GM19099 (cell line): ENCODE measurements at regions not wholly inside any gene's neighbourhood (a gene's known extent, or its start where the extent isn't known, plus 50 kb on each side); places are given as distances from the start of the nearest gene placed in this dataset.

Experiments
- POLR2A ChIP-seq: IDR thresholded peaks from 3 replicates; pipeline ENCODE4 v1.6.1; 2011; ENCODE audit warnings: low read depth; ENCODE audit not compliant: insufficient read length; ENCODE audit errors: extremely low read depth

DNA sequence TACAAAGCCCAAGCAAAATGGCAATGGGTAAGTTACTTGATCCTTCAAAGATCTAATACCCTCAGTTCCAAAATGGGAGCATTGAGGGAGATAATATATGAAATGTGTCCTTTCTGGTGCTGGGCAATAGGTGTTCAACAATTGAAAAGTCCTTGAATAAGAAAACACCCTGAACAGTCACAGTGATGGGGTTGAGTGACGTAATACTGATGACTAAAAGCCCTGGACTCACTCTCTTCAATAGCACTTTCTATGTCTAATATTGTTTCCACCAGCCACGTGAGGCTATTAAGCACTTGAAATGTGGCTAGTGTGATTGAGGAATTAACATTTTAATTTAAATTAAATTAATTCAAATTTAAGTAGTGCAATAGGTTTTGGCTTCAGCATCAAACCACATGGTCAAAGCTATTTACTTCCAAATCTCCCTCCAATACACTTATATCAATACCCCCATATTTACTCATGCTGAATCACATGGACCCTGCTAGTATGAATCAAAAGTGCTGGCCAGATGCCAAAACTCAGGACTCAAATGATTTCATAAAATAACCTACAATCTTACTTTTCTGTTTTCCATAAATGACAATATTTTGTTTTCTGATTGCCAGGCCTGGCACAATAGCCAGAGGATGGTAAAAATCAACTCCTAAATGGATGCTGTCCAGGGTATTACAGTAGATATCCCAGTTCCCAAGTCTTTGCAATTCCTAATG is 516.2 kb downstream of the HAPSTR1 start:
- no peak for TF ChIP-seq POLR2A

- no peak for TF ChIP-seq POLR2A
These were observed 519.3 kb downstream of the HAPSTR1 start for GRCh38 chr16:9610727-9611126.

DNA sequence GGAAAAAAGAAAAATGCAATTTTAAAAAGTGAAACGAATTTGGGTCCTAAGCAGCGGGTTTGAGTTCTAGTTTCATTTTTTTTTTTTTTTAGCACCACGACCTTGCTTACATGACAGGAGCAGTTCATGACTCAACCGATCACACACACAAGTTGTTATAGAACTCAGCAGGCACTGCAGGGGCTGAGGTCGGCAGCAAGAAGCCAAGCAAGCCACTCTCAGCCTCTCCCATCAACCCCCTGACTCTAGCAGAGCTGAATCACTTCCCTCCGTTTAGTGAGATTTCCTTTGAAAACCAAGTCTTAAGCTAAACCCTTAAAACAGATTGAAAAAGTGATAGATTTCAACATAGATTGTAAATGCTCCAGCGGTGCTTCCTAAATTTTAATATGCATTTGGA is 520.8 kb downstream of the HAPSTR1 start:
- TF ChIP-seq POLR2A = no peak

DNA sequence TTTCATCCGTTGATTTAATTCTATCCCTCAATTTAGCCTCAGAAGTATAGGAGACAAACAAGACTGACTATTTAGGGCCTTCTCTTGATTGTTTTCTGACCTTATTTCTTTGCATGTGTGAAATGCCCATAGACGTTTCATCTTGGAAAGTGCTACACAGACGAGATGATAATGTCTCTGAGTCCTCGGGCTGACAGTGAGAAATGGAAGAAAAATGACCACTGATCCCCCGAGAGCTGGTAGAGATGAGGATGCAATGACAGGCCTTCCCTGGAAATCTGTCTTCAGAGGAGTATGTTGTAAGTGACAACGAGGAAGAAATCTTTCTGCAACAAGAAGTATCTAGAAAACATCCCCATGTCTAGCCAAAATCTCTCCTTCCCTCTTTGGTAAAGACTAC is 522.9 kb downstream of the HAPSTR1 start:
- no peak for TF ChIP-seq POLR2A

- no peak for TF ChIP-seq POLR2A
These were observed 530.8 kb downstream of the HAPSTR1 start for GRCh38 chr16:9622268-9622667.

GRCh38 chr16:9625122-9625521 is 533.7 kb downstream of the HAPSTR1 start:
- TF ChIP-seq POLR2A = no peak

- TF ChIP-seq POLR2A = no peak
These were observed 536.0 kb downstream of the HAPSTR1 start for GRCh38 chr16:9627427-9627826.

DNA sequence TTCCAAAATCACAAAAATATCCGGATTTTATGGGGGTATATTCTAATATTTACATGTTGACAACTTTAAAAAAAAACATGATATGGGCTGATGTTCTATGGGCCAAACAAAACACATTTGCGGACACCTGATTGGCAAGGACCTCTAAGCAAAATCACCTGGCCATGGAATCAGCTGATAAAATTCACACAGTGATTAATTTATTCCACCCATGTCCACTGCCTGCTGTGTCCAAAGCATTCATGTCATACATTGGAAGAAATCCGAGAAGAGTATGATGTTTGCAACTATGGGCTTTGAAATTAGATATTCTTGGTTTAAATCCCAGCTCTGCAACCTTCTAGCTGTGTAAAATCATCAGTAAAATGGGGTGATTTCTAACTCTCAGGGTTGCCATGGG is 538.7 kb downstream of the HAPSTR1 start:
- no peak for TF ChIP-seq POLR2A

GRCh38 chr16:9630985-9631384 is 539.5 kb downstream of the HAPSTR1 start:
- no peak for TF ChIP-seq POLR2A

- no peak for TF ChIP-seq POLR2A
These were observed 542.4 kb downstream of the HAPSTR1 start for GRCh38 chr16:9633844-9634243.

DNA sequence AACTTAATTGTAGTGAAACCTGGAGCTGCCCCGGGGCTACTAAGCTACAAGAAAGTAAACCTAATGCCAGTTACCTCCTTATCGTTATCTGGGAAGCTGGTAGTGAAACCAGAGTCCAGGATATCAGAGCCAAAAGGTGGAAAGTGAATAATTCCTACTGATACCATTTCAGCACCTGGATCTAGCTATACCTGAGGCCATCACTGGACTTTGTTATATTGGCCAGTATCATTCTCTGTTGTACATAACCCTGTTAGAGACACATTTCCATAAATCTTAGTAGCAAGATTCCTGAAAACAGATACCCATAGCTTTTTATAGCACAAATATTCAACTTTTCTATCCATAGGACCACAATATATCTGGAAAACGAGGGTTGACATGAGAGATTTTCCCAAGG is 538.0 kb downstream of the GRIN2A start:
- no peak for TF ChIP-seq POLR2A

DNA sequence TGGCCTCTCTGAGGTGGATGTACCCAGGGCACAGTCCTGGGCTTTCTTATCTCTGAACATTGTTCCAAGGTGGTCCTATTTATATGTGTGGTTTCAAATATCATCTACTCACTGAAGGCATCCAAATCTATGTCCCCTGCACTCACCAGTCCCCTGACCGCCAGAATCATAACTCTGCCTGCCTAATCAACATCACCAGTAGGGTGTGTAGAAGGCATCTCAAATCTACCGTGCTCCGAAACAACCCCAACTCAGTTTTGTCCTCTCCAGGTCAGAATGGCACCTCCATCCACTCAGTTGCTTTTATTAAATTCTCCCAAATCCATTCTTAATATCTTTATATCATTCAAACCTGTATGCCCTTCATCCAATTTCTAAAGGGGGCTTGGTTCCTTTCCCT is 536.3 kb downstream of the GRIN2A start:
- TF ChIP-seq POLR2A = no peak

GRCh38 chr16:9647981-9648701 is 534.1 kb downstream of the GRIN2A start:
- no peak for TF ChIP-seq POLR2A

DNA sequence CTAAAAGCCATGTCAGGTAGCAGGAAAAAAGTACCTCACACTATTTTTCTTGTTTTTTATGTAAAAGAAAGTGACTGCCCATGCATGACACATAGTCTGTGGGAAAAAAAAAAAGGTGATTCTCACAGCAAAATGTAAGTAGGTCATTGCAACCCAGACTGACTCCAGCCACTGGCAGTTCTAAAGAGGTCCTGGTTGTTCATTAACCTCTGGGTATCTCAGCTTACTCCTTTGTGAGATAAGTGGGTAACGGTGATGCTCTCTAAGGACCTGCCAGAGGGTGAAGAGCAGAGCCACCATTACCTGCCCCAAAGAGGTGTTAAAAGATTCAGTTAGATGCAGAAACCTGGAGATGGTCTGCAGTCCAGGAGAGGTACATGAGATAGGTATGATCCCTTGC is 531.9 kb downstream of the GRIN2A start:
- TF ChIP-seq POLR2A = no peak

GRCh38 chr16:9655051-9655450 is 527.2 kb downstream of the GRIN2A start:
- TF ChIP-seq POLR2A = no peak

DNA sequence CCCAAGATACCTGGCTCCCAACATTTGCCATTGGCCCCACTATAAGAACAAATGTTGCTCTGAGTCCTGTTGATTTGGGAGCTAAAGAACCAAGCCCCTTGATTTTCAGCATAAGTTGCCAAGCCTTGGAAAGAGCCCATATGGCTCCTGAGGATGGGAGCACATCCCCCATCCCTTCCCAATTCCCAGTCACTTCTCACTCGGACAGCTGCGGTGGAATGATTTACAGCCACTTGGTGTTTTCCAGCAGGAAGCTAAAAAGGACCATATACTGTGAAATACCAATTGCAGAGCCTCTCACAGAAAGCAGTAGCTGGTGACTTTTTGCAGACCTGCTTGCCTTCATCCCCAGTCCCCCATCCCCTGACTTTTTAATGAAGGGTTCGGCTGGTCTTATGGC is 524.6 kb downstream of the GRIN2A start:
- TF ChIP-seq POLR2A = no peak
